GM23248 (cell line): ENCODE measurements at regions not wholly inside any gene's neighbourhood (a gene's known extent, or its start where the extent isn't known, plus 50 kb on each side); places are given as distances from the start of the nearest gene placed in this dataset.

ENCODE experiments used
- EZH2 ChIP-seq: fragments of 200-600 bp; sonication (generic); IDR thresholded peaks from 2 replicates; pipeline ENCODE4 v1.6.1; 2018; ENCODE audit warnings: antibody characterized with exemption, mild to moderate bottlenecking; ENCODE audit not compliant: insufficient read depth, poor library complexity, severe bottlenecking
- EZH2phosphoT487 ChIP-seq: fragments of 200-600 bp; sonication (generic); IDR thresholded peaks from 2 replicates; pipeline ENCODE4 v1.6.1; 2018; ENCODE audit warnings: antibody characterized with exemption, moderate library complexity, mild to moderate bottlenecking, low read depth; ENCODE audit not compliant: insufficient read depth

DNA sequence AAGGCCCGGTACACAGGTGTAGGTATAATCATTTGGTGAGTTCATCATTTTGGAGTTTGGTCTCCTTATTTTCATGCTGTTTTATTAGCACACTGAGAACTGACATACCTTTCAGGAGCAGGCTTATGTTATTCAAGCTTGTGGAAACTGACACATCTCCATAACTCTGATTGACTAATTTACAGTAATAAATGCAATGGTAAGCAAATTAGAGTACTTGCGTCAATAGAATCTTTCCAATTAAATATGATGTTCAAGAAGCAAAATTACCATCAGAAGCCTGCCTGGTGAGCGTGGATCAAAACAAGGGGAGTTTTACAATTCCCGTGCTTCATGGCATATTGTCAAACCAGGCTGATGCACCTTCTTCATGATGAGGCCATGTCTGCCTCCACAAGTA is 210.7 kb upstream of the GPRIN3 start:
- no peak for TF ChIP-seq EZH2
- TF ChIP-seq EZH2phosphoT487, result no peak
